ENCODE measurements at regions not wholly inside any gene's neighbourhood (a gene's known extent, or its start where the extent isn't known, plus 50 kb on each side); places are given as distances from the start of the nearest gene placed in this dataset.
A peak's percentile ranks its signal among the peaks of the same experiment; 100 is the strongest.

GRCh38 chr10:29948881-29949355 is 110.5 kb downstream of the JCAD start:
- no peak overlapping the region for H3K27ac ChIP-seq (ENCODE audit: low read depth, low read length)
- no peak overlapping the region for H3K4me3 ChIP-seq (ENCODE audit: low read length)
- H3K36me3 ChIP-seq (ENCODE audit: control insufficient read depth, insufficient read depth, low read length) = no peaks in the 10 kb centered on the region
- no peak overlapping the region for H3K9ac ChIP-seq (ENCODE audit: low read length)
- H3K27me3 ChIP-seq (ENCODE audit: control insufficient read depth, insufficient read depth, low read length) = no peaks in the 10 kb centered on the region
- H3K4me1 ChIP-seq (ENCODE audit: control insufficient read depth, insufficient read depth, low read length) = peaks cover 11% of the 10 kb centered on the region

- Histone ChIP-seq H3K4me3 (ENCODE audit: low read length) (no peak overlapping the region), H3K27ac (ENCODE audit: low read depth, low read length) (peak overlapping the region; percentile 78), H3K9ac (ENCODE audit: low read length) (no peak overlapping the region)
These were observed 111.7 kb downstream of the JCAD start for GRCh38 chr10:29947701-29948060.

GRCh38 chr10:29946953-29947700 is 112.3 kb downstream of the JCAD start:
- H3K36me3 ChIP-seq (ENCODE audit: control insufficient read depth, insufficient read depth, low read length) = no peaks in the 10 kb centered on the region
- H3K4me3 ChIP-seq (ENCODE audit: low read length) = no peak overlapping the region
- peaks cover 11% of the 10 kb centered on the region for H3K4me1 ChIP-seq (ENCODE audit: control insufficient read depth, insufficient read depth, low read length)
- H3K9ac ChIP-seq (ENCODE audit: low read length) = no peak overlapping the region
- no peaks in the 10 kb centered on the region for H3K27me3 ChIP-seq (ENCODE audit: control insufficient read depth, insufficient read depth, low read length)
- H3K27ac ChIP-seq (ENCODE audit: low read depth, low read length) = peak overlapping the region; percentile 78

More at GRCh38 chr10:29947701-29948060, 111.7 kb downstream of the JCAD start:
- no peaks in the 10 kb centered on the region for H3K36me3 ChIP-seq (ENCODE audit: control insufficient read depth, insufficient read depth, low read length)
- H3K4me1 ChIP-seq (ENCODE audit: control insufficient read depth, insufficient read depth, low read length) = peaks cover 11% of the 10 kb centered on the region
- no peaks in the 10 kb centered on the region for H3K27me3 ChIP-seq (ENCODE audit: control insufficient read depth, insufficient read depth, low read length)

- H3K27me3 ChIP-seq (ENCODE audit: control insufficient read depth, insufficient read depth, low read length) = no peaks in the 10 kb centered on the region
- peak overlapping the region; percentile 78 for H3K27ac ChIP-seq (ENCODE audit: low read depth, low read length)
- H3K36me3 ChIP-seq (ENCODE audit: control insufficient read depth, insufficient read depth, low read length) = no peaks in the 10 kb centered on the region
- no peak overlapping the region for H3K4me3 ChIP-seq (ENCODE audit: low read length)
- H3K9ac ChIP-seq (ENCODE audit: low read length) = no peak overlapping the region
- peaks cover 11% of the 10 kb centered on the region for H3K4me1 ChIP-seq (ENCODE audit: control insufficient read depth, insufficient read depth, low read length)
These were observed 112.8 kb downstream of the JCAD start for GRCh38 chr10:29946614-29946952.

- Histone ChIP-seq H3K27ac (ENCODE audit: low read depth, low read length) (no peak overlapping the region), H3K4me1 (ENCODE audit: control insufficient read depth, insufficient read depth, low read length) (no peaks in the 10 kb centered on the region), H3K9ac (ENCODE audit: low read length) (no peak overlapping the region), H3K4me3 (ENCODE audit: low read length) (no peak overlapping the region), H3K27me3 (ENCODE audit: control insufficient read depth, insufficient read depth, low read length) (no peaks in the 10 kb centered on the region), H3K36me3 (ENCODE audit: control insufficient read depth, insufficient read depth, low read length) (no peaks in the 10 kb centered on the region)
These were observed 117.9 kb downstream of the JCAD start for GRCh38 chr10:29941476-29941875.

- H3K9ac ChIP-seq (ENCODE audit: low read length) = no peak overlapping the region
- no peaks in the 10 kb centered on the region for H3K27me3 ChIP-seq (ENCODE audit: control insufficient read depth, insufficient read depth, low read length)
- H3K27ac ChIP-seq (ENCODE audit: low read depth, low read length) = no peak overlapping the region
- no peaks in the 10 kb centered on the region for H3K4me1 ChIP-seq (ENCODE audit: control insufficient read depth, insufficient read depth, low read length)
- no peak overlapping the region for H3K4me3 ChIP-seq (ENCODE audit: low read length)
- no peaks in the 10 kb centered on the region for H3K36me3 ChIP-seq (ENCODE audit: control insufficient read depth, insufficient read depth, low read length)
These were observed 126.4 kb downstream of the JCAD start for GRCh38 chr10:29932991-29933390.

- Histone ChIP-seq H3K36me3 (ENCODE audit: control insufficient read depth, insufficient read depth, low read length) (no peaks in the 10 kb centered on the region), H3K27me3 (ENCODE audit: control insufficient read depth, insufficient read depth, low read length) (no peaks in the 10 kb centered on the region), H3K4me1 (ENCODE audit: control insufficient read depth, insufficient read depth, low read length) (no peaks in the 10 kb centered on the region), H3K4me3 (ENCODE audit: low read length) (no peak overlapping the region), H3K9ac (ENCODE audit: low read length) (no peak overlapping the region), H3K27ac (ENCODE audit: low read depth, low read length) (no peak overlapping the region)
These were observed 127.6 kb downstream of the JCAD start for GRCh38 chr10:29931833-29932232.

- H3K4me1 ChIP-seq (ENCODE audit: control insufficient read depth, insufficient read depth, low read length) = no peaks in the 10 kb centered on the region
- H3K4me3 ChIP-seq (ENCODE audit: low read length) = no peak overlapping the region
- no peak overlapping the region for H3K27ac ChIP-seq (ENCODE audit: low read depth, low read length)
- H3K36me3 ChIP-seq (ENCODE audit: control insufficient read depth, insufficient read depth, low read length) = no peaks in the 10 kb centered on the region
- no peaks in the 10 kb centered on the region for H3K27me3 ChIP-seq (ENCODE audit: control insufficient read depth, insufficient read depth, low read length)
- H3K9ac ChIP-seq (ENCODE audit: low read length) = no peak overlapping the region
These were observed 130.4 kb downstream of the JCAD start for GRCh38 chr10:29929006-29929405.

- H3K27ac ChIP-seq (ENCODE audit: low read depth, low read length) = no peak overlapping the region
- no peaks in the 10 kb centered on the region for H3K27me3 ChIP-seq (ENCODE audit: control insufficient read depth, insufficient read depth, low read length)
- no peak overlapping the region for H3K9ac ChIP-seq (ENCODE audit: low read length)
- H3K4me3 ChIP-seq (ENCODE audit: low read length) = no peak overlapping the region
- H3K36me3 ChIP-seq (ENCODE audit: control insufficient read depth, insufficient read depth, low read length) = no peaks in the 10 kb centered on the region
- no peaks in the 10 kb centered on the region for H3K4me1 ChIP-seq (ENCODE audit: control insufficient read depth, insufficient read depth, low read length)
These were observed 132.7 kb downstream of the JCAD start for GRCh38 chr10:29926693-29927048.

- Histone ChIP-seq H3K27me3 (ENCODE audit: control insufficient read depth, insufficient read depth, low read length) (no peaks in the 10 kb centered on the region), H3K4me1 (ENCODE audit: control insufficient read depth, insufficient read depth, low read length) (no peaks in the 10 kb centered on the region), H3K27ac (ENCODE audit: low read depth, low read length) (no peak overlapping the region), H3K4me3 (ENCODE audit: low read length) (no peak overlapping the region), H3K36me3 (ENCODE audit: control insufficient read depth, insufficient read depth, low read length) (no peaks in the 10 kb centered on the region), H3K9ac (ENCODE audit: low read length) (no peak overlapping the region)
These were observed 133.4 kb downstream of the JCAD start for GRCh38 chr10:29925771-29926692.

- no peak overlapping the region for H3K4me3 ChIP-seq (ENCODE audit: low read length)
- no peak overlapping the region for H3K27ac ChIP-seq (ENCODE audit: low read depth, low read length)
- H3K27me3 ChIP-seq (ENCODE audit: control insufficient read depth, insufficient read depth, low read length) = no peaks in the 10 kb centered on the region
- no peak overlapping the region for H3K9ac ChIP-seq (ENCODE audit: low read length)
- no peaks in the 10 kb centered on the region for H3K36me3 ChIP-seq (ENCODE audit: control insufficient read depth, insufficient read depth, low read length)
- H3K4me1 ChIP-seq (ENCODE audit: control insufficient read depth, insufficient read depth, low read length) = no peaks in the 10 kb centered on the region
These were observed 134.9 kb downstream of the JCAD start for GRCh38 chr10:29924436-29924835.

GRCh38 chr10:29923416-29923965 is 135.9 kb downstream of the JCAD start:
- H3K9ac ChIP-seq (ENCODE audit: low read length) = no peak overlapping the region
- H3K4me1 ChIP-seq (ENCODE audit: control insufficient read depth, insufficient read depth, low read length) = no peaks in the 10 kb centered on the region
- H3K27me3 ChIP-seq (ENCODE audit: control insufficient read depth, insufficient read depth, low read length) = no peaks in the 10 kb centered on the region
- H3K4me3 ChIP-seq (ENCODE audit: low read length) = no peak overlapping the region
- no peaks in the 10 kb centered on the region for H3K36me3 ChIP-seq (ENCODE audit: control insufficient read depth, insufficient read depth, low read length)
- H3K27ac ChIP-seq (ENCODE audit: low read depth, low read length) = no peak overlapping the region

Measured in rectal smooth muscle tissue (tissue), 1 donor.